Parathyroid adenoma (tissue), 2 donors: ENCODE measurements at regions not wholly inside any gene's neighbourhood (a gene's known extent, or its start where the extent isn't known, plus 50 kb on each side); places are given as distances from the start of the nearest gene placed in this dataset.

Experiments used
- H2AFZ ChIP-seq: fragments of 300-600 bp; sonication (generic); one replicate; pipeline ENCODE4 v1.7.0; 2017; ENCODE audit warnings: antibody characterized with exemption, mild to moderate bottlenecking
- H3K27ac ChIP-seq: fragments of 300-600 bp; sonication (generic); one replicate; pipeline ENCODE4 v1.7.0; 2017
- H3K27me3 ChIP-seq: fragments of 300-600 bp; sonication (generic); one replicate; pipeline ENCODE4 v1.7.0; 2017; ENCODE audit warnings: low read length; ENCODE audit not compliant: control insufficient read depth, insufficient read depth
- H3K36me3 ChIP-seq: fragments of 300-600 bp; sonication (generic); one replicate; pipeline ENCODE4 v1.7.0; 2017; ENCODE audit warnings: low read length; ENCODE audit not compliant: control insufficient read depth, insufficient read depth
- H3K4me1 ChIP-seq: fragments of 300-600 bp; sonication (generic); one replicate; pipeline ENCODE4 v1.7.0; 2017; ENCODE audit warnings: control low read depth
- H3K4me2 ChIP-seq: fragments of 300-600 bp; sonication (generic); one replicate; pipeline ENCODE4 v1.7.0; 2017; ENCODE audit warnings: low read length
- H3K4me3 ChIP-seq: fragments of 300-600 bp; sonication (generic); one replicate; pipeline ENCODE4 v1.7.0; 2017; ENCODE audit warnings: low read depth, low read length
- H3K79me2 ChIP-seq: fragments of 300-600 bp; sonication (generic); one replicate; pipeline ENCODE4 v1.7.0; 2017; ENCODE audit warnings: control low read depth
- H3K9ac ChIP-seq: fragments of 300-600 bp; sonication (generic); one replicate; pipeline ENCODE4 v1.7.0; 2017; ENCODE audit warnings: mild to moderate bottlenecking
- H3K9me3 ChIP-seq: fragments of 300-600 bp; sonication (generic); one replicate; pipeline ENCODE4 v1.7.0; 2017; ENCODE audit warnings: low read length; ENCODE audit not compliant: control insufficient read depth
- TF ChIP-seq, protein P1 (sequence below): fragments of 300-600 bp; sonication (generic); IDR thresholded peaks from one replicate; pipeline ENCODE4 v1.7.0; 2017; ENCODE audit warnings: antibody characterized with exemption, mild to moderate bottlenecking
- donor health status: primary hyperparathyroidism.

GRCh38 chr7:46396481-46396880 lies 475.4 kb upstream of the IGFBP3 start:
- TF ChIP-seq, protein P1, sequence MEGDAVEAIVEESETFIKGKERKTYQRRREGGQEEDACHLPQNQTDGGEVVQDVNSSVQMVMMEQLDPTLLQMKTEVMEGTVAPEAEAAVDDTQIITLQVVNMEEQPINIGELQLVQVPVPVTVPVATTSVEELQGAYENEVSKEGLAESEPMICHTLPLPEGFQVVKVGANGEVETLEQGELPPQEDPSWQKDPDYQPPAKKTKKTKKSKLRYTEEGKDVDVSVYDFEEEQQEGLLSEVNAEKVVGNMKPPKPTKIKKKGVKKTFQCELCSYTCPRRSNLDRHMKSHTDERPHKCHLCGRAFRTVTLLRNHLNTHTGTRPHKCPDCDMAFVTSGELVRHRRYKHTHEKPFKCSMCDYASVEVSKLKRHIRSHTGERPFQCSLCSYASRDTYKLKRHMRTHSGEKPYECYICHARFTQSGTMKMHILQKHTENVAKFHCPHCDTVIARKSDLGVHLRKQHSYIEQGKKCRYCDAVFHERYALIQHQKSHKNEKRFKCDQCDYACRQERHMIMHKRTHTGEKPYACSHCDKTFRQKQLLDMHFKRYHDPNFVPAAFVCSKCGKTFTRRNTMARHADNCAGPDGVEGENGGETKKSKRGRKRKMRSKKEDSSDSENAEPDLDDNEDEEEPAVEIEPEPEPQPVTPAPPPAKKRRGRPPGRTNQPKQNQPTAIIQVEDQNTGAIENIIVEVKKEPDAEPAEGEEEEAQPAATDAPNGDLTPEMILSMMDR: no peak

GRCh38 chr7:46393142-46393541 lies 472.1 kb upstream of the IGFBP3 start:
- no peak overlapping the region for H3K27ac ChIP-seq
- H3K4me2 ChIP-seq: no peak overlapping the region
- H3K79me2 ChIP-seq: no peaks in the 10 kb centered on the region
- TF ChIP-seq, protein P1: no peak
- H3K9ac ChIP-seq: no peak overlapping the region
- no peak overlapping the region for H2AFZ ChIP-seq
- H3K27me3 ChIP-seq: no peaks in the 10 kb centered on the region
- H3K4me3 ChIP-seq: no peak overlapping the region
- peaks cover 10% of the 10 kb centered on the region for H3K4me1 ChIP-seq
- H3K36me3 ChIP-seq: no peaks in the 10 kb centered on the region
- H3K9me3 ChIP-seq: no peaks in the 10 kb centered on the region

More at GRCh38 chr7:46396481-46396880, 475.4 kb upstream of the IGFBP3 start:
- Histone ChIP-seq H3K9ac (no peak overlapping the region), H3K4me1 (peaks cover under 1% of the 10 kb centered on the region), H3K27ac (no peak overlapping the region), H3K4me2 (no peak overlapping the region), H3K4me3 (no peak overlapping the region), H3K36me3 (no peaks in the 10 kb centered on the region), H2AFZ (no peak overlapping the region), H3K79me2 (no peaks in the 10 kb centered on the region), H3K9me3 (peaks cover 3% of the 10 kb centered on the region), H3K27me3 (no peaks in the 10 kb centered on the region)

DNA sequence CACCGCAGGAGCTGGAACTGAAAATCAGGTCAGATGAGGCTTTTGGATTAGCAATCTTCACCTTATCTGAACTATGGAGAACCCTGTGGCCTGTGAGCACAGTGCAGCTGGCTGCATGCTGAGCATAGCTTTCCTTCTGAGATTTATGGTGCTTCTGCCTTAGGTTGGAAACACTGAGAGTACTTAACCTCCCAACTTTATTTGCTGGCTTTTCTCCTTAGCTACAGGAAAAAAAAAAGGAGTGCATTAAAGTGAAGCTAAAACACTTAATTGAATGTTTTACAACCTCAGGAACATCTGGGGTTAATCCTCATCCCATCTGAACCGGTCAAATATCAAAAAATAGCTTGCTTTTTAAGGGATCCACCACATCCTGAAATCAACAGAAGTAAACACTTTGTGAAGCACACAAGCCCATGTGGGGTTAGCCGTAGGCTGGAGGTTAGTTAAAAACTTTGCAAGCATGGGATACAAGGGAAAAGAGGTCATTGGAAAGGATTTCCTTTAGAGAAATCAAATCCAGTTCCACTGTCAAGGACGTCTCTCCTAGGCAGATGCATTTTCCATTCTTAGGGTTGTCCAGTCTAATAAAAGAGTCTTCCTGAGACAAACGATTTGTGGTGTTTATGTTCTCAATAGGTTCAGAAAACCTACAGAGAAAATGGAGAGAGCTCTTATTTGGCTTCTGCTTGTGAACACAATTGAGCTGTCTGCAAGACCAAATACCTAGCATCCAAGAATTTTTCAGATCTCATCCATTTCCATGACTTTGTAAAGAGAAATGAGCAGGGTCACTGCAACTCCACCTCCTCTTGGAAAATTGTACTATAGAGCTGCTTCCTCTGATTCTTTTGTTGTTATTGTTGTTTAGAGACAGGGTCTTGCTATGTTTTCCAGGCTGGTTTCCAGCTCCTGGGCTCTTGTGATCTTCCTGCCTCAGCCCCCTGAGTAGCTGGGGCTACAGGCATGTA lies 470.4 kb upstream of the IGFBP3 start:
- H3K4me1 ChIP-seq: peaks cover 10% of the 10 kb centered on the region
- H3K79me2 ChIP-seq: no peaks in the 10 kb centered on the region
- H3K27ac ChIP-seq: no peak overlapping the region
- no peaks in the 10 kb centered on the region for H3K36me3 ChIP-seq
- no peak overlapping the region for H3K4me2 ChIP-seq
- no peak overlapping the region for H3K9ac ChIP-seq
- no peak overlapping the region for H3K4me3 ChIP-seq
- no peaks in the 10 kb centered on the region for H3K9me3 ChIP-seq
- no peak overlapping the region for H2AFZ ChIP-seq
- TF ChIP-seq, protein P1: no peak
- H3K27me3 ChIP-seq: no peaks in the 10 kb centered on the region

GRCh38 chr7:46390042-46390441 lies 469.0 kb upstream of the IGFBP3 start:
- Histone ChIP-seq H3K9ac (no peak overlapping the region), H3K27ac (no peak overlapping the region), H3K4me2 (no peak overlapping the region), H2AFZ (no peak overlapping the region), H3K27me3 (no peaks in the 10 kb centered on the region), H3K4me1 (peaks cover 10% of the 10 kb centered on the region), H3K4me3 (no peak overlapping the region), H3K9me3 (no peaks in the 10 kb centered on the region), H3K79me2 (no peaks in the 10 kb centered on the region), H3K36me3 (no peaks in the 10 kb centered on the region)
- TF ChIP-seq, protein P1: no peak

DNA sequence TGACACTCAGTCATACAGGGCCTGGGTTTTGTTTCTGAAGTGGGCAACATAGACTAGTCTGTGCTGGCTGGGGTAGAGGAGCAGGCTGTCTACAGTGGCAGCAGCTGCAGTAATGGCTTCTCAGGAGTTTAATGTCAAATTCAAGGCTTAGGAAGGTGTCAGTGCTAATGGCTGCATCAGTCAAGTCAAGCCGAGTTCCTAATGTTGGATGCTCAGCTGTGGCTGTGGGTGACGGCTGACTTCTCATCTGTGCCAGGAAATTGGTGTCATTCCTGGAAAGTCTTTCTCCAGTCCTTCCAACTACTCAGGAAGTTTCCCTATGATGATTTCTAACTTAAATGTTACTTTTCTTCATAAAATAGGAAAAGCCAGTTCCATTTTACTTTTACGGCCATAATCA lies 468.1 kb upstream of the IGFBP3 start:
- Histone ChIP-seq H3K4me2 (no peak overlapping the region), H3K36me3 (no peaks in the 10 kb centered on the region), H3K9me3 (no peaks in the 10 kb centered on the region), H3K4me1 (peaks cover 10% of the 10 kb centered on the region), H3K4me3 (no peak overlapping the region), H3K9ac (no peak overlapping the region), H2AFZ (no peak overlapping the region), H3K27ac (no peak overlapping the region), H3K79me2 (no peaks in the 10 kb centered on the region), H3K27me3 (no peaks in the 10 kb centered on the region)
- TF ChIP-seq, protein P1: no peak
